ENCODE measurements at regions not wholly inside any gene's neighbourhood (a gene's known extent, or its start where the extent isn't known, plus 50 kb on each side); places are given as distances from the start of the nearest gene placed in this dataset.

DNA sequence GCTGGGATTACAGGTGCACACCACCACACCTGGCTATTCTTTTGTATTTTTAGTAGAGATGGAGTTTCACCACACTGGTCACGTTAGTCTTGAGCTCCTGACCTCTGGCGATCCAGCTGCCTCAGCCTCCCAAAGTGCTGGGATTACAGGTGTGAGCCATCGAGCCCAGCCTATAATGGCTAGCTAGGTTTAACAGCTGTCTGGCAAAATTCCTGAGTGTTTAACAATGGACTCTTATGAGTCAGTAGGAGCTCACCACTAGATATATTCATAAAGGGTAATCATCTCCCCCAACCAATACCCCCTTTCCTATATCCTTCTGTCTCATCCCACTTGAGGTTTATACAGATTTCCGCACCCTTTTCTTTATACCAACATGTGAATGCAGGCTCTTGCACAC, 91.5 kb upstream of the CDH13 start:
- 66 to 80% methylated on average over 4 of the region's 4 CpGs for WGBS, 2 donors
- ATAC-seq (ENCODE audit: low FRiP score in 2 of 2) (no peak), DNase-seq (no peak)
- Histone ChIP-seq H3K27ac (no peak overlapping the region), H3K27me3 (no peaks in the 10 kb centered on the region), H3K4me1 (no peaks in the 10 kb centered on the region), H3K36me3 (no peaks in the 10 kb centered on the region), H3K4me3 (no peak overlapping the region), H3K9me3 (peaks cover 0 to 3% (median 0%) of the 10 kb centered on the region in 4 donors)
- TF ChIP-seq POLR2AphosphoS5 (IDR thresholded peaks at IDR 0.05) (no peak), POLR2A (IDR thresholded peaks at IDR 0.05) (no peak), EP300 (IDR thresholded peaks at IDR 0.05) (no peak)
- TF ChIP-seq, protein P1, sequence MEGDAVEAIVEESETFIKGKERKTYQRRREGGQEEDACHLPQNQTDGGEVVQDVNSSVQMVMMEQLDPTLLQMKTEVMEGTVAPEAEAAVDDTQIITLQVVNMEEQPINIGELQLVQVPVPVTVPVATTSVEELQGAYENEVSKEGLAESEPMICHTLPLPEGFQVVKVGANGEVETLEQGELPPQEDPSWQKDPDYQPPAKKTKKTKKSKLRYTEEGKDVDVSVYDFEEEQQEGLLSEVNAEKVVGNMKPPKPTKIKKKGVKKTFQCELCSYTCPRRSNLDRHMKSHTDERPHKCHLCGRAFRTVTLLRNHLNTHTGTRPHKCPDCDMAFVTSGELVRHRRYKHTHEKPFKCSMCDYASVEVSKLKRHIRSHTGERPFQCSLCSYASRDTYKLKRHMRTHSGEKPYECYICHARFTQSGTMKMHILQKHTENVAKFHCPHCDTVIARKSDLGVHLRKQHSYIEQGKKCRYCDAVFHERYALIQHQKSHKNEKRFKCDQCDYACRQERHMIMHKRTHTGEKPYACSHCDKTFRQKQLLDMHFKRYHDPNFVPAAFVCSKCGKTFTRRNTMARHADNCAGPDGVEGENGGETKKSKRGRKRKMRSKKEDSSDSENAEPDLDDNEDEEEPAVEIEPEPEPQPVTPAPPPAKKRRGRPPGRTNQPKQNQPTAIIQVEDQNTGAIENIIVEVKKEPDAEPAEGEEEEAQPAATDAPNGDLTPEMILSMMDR (IDR thresholded peaks at IDR 0.05): no peak

DNA sequence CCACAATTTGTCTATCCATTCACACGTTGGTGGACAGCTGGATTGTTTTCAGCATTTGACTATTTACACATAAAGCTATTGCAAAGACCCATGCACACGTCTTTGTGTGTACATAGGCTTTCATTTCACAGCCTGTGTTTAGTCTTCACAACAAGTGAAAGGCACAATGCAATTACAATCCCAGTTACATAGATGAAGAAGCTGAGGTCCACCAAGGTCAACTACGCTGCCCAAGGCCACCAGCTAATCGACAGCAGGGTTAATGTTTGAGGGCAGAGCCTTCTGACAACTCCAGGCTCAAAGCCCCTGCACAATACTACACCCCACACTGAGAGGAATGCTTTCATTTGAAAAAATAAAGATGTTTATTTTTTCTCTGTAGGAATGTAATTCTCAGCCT, 93.6 kb upstream of the CDH13 start:
- WGBS, 2 donors: 37 to 44% methylated on average over 4 of the region's 4 CpGs
- TF ChIP-seq, protein P1 (IDR thresholded peaks at IDR 0.05): no peak
- no peak for TF ChIP-seq EP300 (IDR thresholded peaks at IDR 0.05)

DNA sequence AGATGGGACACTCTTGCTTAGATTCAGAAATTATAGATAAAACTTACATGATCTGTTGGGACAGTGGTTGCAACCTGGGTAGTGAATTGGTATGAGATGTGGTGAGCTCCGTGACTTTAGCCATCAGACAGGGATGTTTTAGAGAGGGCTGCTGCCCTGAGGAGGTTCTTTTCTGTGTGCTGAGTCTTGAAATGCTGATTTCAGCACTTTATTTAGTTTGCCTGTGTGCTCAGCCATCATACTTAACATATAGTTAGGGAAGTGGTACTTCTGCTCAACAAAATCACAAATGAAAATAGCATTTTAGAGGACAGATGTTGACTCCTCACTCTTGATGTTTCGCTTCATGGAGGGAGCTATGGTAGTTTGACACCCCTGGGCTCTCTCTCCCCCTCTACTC, 95.9 kb upstream of the CDH13 start:
- DNase-seq (no peak), ATAC-seq (ENCODE audit: low FRiP score in 2 of 2) (no peak)
- H3K27me3 ChIP-seq: no peaks in the 10 kb centered on the region
- 72 to 76% methylated on average over 2 of the region's 2 CpGs for WGBS, 2 donors
- H3K36me3 ChIP-seq: no peaks in the 10 kb centered on the region
- H3K4me3 ChIP-seq: no peak overlapping the region
- no peaks in the 10 kb centered on the region for H3K9me3 ChIP-seq
- TF ChIP-seq, protein P1 (IDR thresholded peaks at IDR 0.05): no peak
- TF ChIP-seq EP300 (IDR thresholded peaks at IDR 0.05) (no peak), POLR2AphosphoS5 (IDR thresholded peaks at IDR 0.05) (no peak), POLR2A (IDR thresholded peaks at IDR 0.05) (no peak)
- H3K27ac ChIP-seq: no peak overlapping the region
- no peaks in the 10 kb centered on the region for H3K4me1 ChIP-seq

More for the DNA sequence above, 93.6 kb upstream of the CDH13 start:
- Histone ChIP-seq H3K36me3 (no peaks in the 10 kb centered on the region), H3K4me3 (no peak overlapping the region), H3K27ac (no peak overlapping the region), H3K4me1 (no peaks in the 10 kb centered on the region), H3K9me3 (peaks cover 0 to 3% (median 0%) of the 10 kb centered on the region in 4 donors), H3K27me3 (no peaks in the 10 kb centered on the region)
- DNase-seq (no peak), ATAC-seq (ENCODE audit: low FRiP score in 2 of 2) (no peak)

DNA sequence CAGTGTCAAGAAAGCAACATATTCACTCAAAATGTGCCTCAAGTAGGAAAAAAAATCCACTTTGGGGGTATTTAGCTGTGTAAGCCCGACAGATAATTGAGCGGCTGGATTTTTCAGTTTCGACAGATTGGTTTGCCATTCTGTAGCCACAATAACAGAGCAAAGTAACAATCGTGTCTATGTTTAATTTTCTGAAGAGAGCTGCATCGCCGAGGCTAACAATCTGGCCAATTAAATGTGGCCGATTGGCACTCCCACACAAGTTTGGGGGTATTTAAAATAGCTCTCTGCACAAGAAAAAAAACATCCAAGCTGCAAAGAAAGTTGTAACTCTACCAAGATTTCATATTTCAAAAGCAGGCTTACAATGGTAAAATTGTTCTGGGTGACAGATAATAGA, 99.7 kb upstream of the CDH13 start:
- 85 to 86% methylated on average over 7 of the region's 7 CpGs for WGBS, 2 donors
- DNase-seq: no peak
- no peak for TF ChIP-seq POLR2AphosphoS5 (IDR thresholded peaks at IDR 0.05)
- TF ChIP-seq, protein P1 (IDR thresholded peaks at IDR 0.05): no peak
- TF ChIP-seq POLR2A (IDR thresholded peaks at IDR 0.05): no peak
- TF ChIP-seq EP300 (IDR thresholded peaks at IDR 0.05): no peak
- Histone ChIP-seq H3K4me3 (no peak overlapping the region), H3K27ac (no peak overlapping the region), H3K36me3 (no peaks in the 10 kb centered on the region), H3K4me1 (no peaks in the 10 kb centered on the region), H3K27me3 (no peaks in the 10 kb centered on the region), H3K9me3 (no peaks in the 10 kb centered on the region)
- no peak for ATAC-seq (ENCODE audit: low FRiP score in 2 of 2)

DNA sequence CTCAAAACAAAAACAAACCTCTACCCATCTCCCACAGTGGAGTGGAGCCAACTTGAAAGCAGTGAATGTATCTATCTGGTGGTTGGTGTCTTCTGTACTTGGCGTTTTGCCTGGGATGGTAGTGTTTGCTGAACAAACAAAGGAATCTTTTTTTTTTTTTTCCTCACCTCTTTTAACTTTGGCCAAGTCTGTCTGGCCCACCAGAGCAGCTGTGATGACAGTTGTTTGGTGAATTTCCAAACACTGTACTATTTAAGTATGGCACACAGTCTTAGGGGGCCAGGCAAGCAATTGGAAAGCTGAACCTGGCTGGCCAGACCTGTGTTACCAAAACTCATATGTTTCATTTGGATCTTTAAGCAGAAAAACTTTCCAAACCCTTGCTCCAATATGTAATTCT, 101.8 kb upstream of the CDH13 start:
- no peak for TF ChIP-seq POLR2A (IDR thresholded peaks at IDR 0.05)
- no peak for TF ChIP-seq POLR2AphosphoS5 (IDR thresholded peaks at IDR 0.05)
- TF ChIP-seq EP300 (IDR thresholded peaks at IDR 0.05): no peak
- TF ChIP-seq, protein P1 (IDR thresholded peaks at IDR 0.05): no peak
- Histone ChIP-seq H3K27me3 (no peaks in the 10 kb centered on the region), H3K9me3 (no peaks in the 10 kb centered on the region), H3K27ac (no peak overlapping the region), H3K36me3 (no peaks in the 10 kb centered on the region), H3K4me1 (no peaks in the 10 kb centered on the region), H3K4me3 (no peak overlapping the region)
- ATAC-seq (ENCODE audit: low FRiP score in 2 of 2): no peak
- DNase-seq: no peak
- 30 to 33% methylated on average over 1 of the region's 1 CpG for WGBS, 2 donors

All from upper lobe of left lung (tissue), 6 donors.